GM06990 (cell line): ENCODE measurements at regions not wholly inside any gene's neighbourhood (a gene's known extent, or its start where the extent isn't known, plus 50 kb on each side); places are given as distances from the start of the nearest gene placed in this dataset.

Source experiments
- DNase-seq: peaks from one replicate; pipeline ENCODE4 v3.0.0-alpha.2; 2011; ENCODE audit not compliant: insufficient read length; ENCODE audit errors: extremely low read depth
- H3K27me3 ChIP-seq: replicated peaks from 2 replicates; pipeline ENCODE4 v1.6.0; 2011; ENCODE audit warnings: low read length; ENCODE audit not compliant: control insufficient read depth, insufficient read depth
- H3K36me3 ChIP-seq: 2 replicates; pipeline ENCODE4 v1.5.1; 2011; ENCODE audit warnings: low read length; ENCODE audit not compliant: control insufficient read depth, insufficient read depth
- H3K4me3 ChIP-seq: replicated peaks from 2 replicates; pipeline ENCODE4 v1.5.1; 2011; ENCODE audit warnings: low read depth, mild to moderate bottlenecking, control low read depth, low read length
- CTCF ChIP-seq: IDR thresholded peaks from 2 replicates; pipeline ENCODE4 v1.5.1; 2011; ENCODE audit warnings: low read length, control low read depth, mild to moderate bottlenecking, inconsistent platforms; ENCODE audit not compliant: insufficient read depth, poor library complexity, severe bottlenecking

- H3K36me3 ChIP-seq, result no peaks in the 10 kb centered on the region
- no peaks in the 10 kb centered on the region for H3K27me3 ChIP-seq
- no peak overlapping the region for H3K4me3 ChIP-seq
- TF ChIP-seq CTCF, result no peak
- DNase-seq, result no peak
Observed at GRCh38 chr16:52073024-52073423, 473.9 kb downstream of the TOX3 start.

GRCh38 chr16:52071101-52071500 lies 475.8 kb downstream of the TOX3 start:
- no peaks in the 10 kb centered on the region for H3K27me3 ChIP-seq
- H3K36me3 ChIP-seq, result no peaks in the 10 kb centered on the region
- no peak overlapping the region for H3K4me3 ChIP-seq
- no peak for DNase-seq
- no peak for TF ChIP-seq CTCF

- Histone ChIP-seq H3K27me3 (no peaks in the 10 kb centered on the region), H3K4me3 (no peak overlapping the region), H3K36me3 (no peaks in the 10 kb centered on the region)
- DNase-seq, result no peak
- no peak for TF ChIP-seq CTCF
Observed at GRCh38 chr16:52070341-52071057, 476.4 kb downstream of the TOX3 start.

- TF ChIP-seq CTCF, result no peak
- no peak for DNase-seq
Observed at GRCh38 chr16:52069866-52070265, 477.1 kb downstream of the TOX3 start.

GRCh38 chr16:52068447-52069074 lies 478.4 kb downstream of the TOX3 start:
- Histone ChIP-seq H3K36me3 (no peaks in the 10 kb centered on the region), H3K4me3 (no peak overlapping the region), H3K27me3 (no peaks in the 10 kb centered on the region)
- no peak for TF ChIP-seq CTCF
- no peak for DNase-seq

More at GRCh38 chr16:52069866-52070265, 477.1 kb downstream of the TOX3 start:
- no peaks in the 10 kb centered on the region for H3K27me3 ChIP-seq
- no peak overlapping the region for H3K4me3 ChIP-seq
- no peaks in the 10 kb centered on the region for H3K36me3 ChIP-seq
